H1 (cell line): ENCODE measurements at regions not wholly inside any gene's neighbourhood (a gene's known extent, or its start where the extent isn't known, plus 50 kb on each side); places are given as distances from the start of the nearest gene placed in this dataset.

ENCODE experiments used
- EGR1 ChIP-seq: IDR thresholded peaks from 2 replicates; pipeline ENCODE4 v1.6.1; 2011; ENCODE audit warnings: low read depth, low read length, borderline replicate concordance
- TF ChIP-seq, protein P1 (sequence below): IDR thresholded peaks from 2 replicates; pipeline ENCODE4 v1.6.1; 2011; ENCODE audit warnings: low read length, improper control_type of control experiment

DNA sequence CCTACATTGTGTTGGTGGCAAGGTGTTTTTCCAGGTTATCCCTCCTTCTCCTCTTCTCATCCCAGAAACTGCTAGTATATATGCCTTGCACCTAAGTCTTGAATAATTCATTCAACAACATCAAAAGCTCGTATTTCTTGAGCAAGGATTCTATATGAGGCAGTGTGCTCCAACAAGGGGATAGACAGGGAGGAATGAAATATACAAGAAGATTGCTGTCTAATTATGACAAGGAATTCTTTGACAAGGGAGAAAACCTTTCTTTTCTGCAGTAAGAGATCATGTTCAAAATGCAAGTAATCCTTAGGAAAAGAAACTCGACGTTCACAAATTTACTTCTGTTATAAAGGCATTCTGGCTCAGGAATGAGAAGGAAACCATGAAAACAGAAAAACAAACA is 788.6 kb downstream of the TDRD15 start (continued):
- TF ChIP-seq, protein P1, sequence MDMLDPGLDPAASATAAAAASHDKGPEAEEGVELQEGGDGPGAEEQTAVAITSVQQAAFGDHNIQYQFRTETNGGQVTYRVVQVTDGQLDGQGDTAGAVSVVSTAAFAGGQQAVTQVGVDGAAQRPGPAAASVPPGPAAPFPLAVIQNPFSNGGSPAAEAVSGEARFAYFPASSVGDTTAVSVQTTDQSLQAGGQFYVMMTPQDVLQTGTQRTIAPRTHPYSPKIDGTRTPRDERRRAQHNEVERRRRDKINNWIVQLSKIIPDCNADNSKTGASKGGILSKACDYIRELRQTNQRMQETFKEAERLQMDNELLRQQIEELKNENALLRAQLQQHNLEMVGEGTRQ, result no peak
- TF ChIP-seq EGR1, result no peak
